GM18508 (cell line): ENCODE measurements at regions not wholly inside any gene's neighbourhood (a gene's known extent, or its start where the extent isn't known, plus 50 kb on each side); places are given as distances from the start of the nearest gene placed in this dataset.
"Not testable (repeated sequence)": the region's sequence is repeated elsewhere in the genome, so short reads cannot be mapped to it uniquely, and the experiment has no call there.

Experiments used
- ATAC-seq: cut with Tn5 transposase; IDR thresholded peaks from one replicate; pipeline ENCODE4 v1.9.1; 2021; ENCODE audit warnings: moderate number of reproducible peaks; ENCODE audit not compliant: insufficient read depth, unreplicated experiment

- no peak for ATAC-seq
Observed at GRCh38 chr12:88880051-88880450, 299.8 kb upstream of the KITLG start.

- ATAC-seq, result no peak
Observed at GRCh38 chr12:88878295-88878694, 298.0 kb upstream of the KITLG start.

GRCh38 chr12:88876857-88877256, 296.6 kb upstream of the KITLG start:
- ATAC-seq, result no peak

- no peak for ATAC-seq
Observed at GRCh38 chr12:88870000-88870737, 289.9 kb upstream of the KITLG start.

- ATAC-seq, result no peak
Observed at GRCh38 chr12:88868050-88868449, 287.8 kb upstream of the KITLG start.

GRCh38 chr12:88867510-88867909, 287.2 kb upstream of the KITLG start:
- no peak for ATAC-seq

- ATAC-seq, result no peak
Observed at GRCh38 chr12:88866881-88867280, 286.6 kb upstream of the KITLG start.

GRCh38 chr12:88865537-88865936, 285.3 kb upstream of the KITLG start:
- no peak for ATAC-seq

- ATAC-seq, result no peak
Observed at GRCh38 chr12:88860851-88861250, 280.6 kb upstream of the KITLG start.

- ATAC-seq, result no peak
Observed at GRCh38 chr12:88856201-88856600, 275.9 kb upstream of the KITLG start.

- ATAC-seq, result no peak
Observed at GRCh38 chr12:88855301-88855700, 275.0 kb upstream of the KITLG start.

GRCh38 chr12:88854260-88854659, 274.0 kb upstream of the KITLG start:
- no peak for ATAC-seq

- ATAC-seq, result not testable (repeated sequence)
Observed at GRCh38 chr12:88847246-88847645, 267.0 kb upstream of the KITLG start.

GRCh38 chr12:88844426-88844825, 264.2 kb upstream of the KITLG start:
- ATAC-seq, result no peak

GRCh38 chr12:88842314-88842713, 262.0 kb upstream of the KITLG start:
- no peak for ATAC-seq

- no peak for ATAC-seq
Observed at GRCh38 chr12:88839486-88839885, 259.2 kb upstream of the KITLG start.

GRCh38 chr12:88836156-88836555, 255.9 kb upstream of the KITLG start:
- ATAC-seq, result no peak

- no peak for ATAC-seq
Observed at GRCh38 chr12:88834226-88834625, 254.0 kb upstream of the KITLG start.

GRCh38 chr12:88833641-88834116, 253.4 kb upstream of the KITLG start:
- no peak for ATAC-seq

GRCh38 chr12:88828537-88828936, 248.3 kb upstream of the KITLG start:
- not testable (repeated sequence) for ATAC-seq

- ATAC-seq, result no peak
Observed at GRCh38 chr12:88820012-88820411, 239.7 kb upstream of the KITLG start.

- ATAC-seq, result no peak
Observed at GRCh38 chr12:88816201-88816600, 235.9 kb upstream of the KITLG start.
